Testis (tissue), 2 donors: ENCODE measurements at regions not wholly inside any gene's neighbourhood (a gene's known extent, or its start where the extent isn't known, plus 50 kb on each side); places are given as distances from the start of the nearest gene placed in this dataset.

Experiments
- CTCF ChIP-seq, 3 experiments: fragments of 450-650 bp in 2 of 3; fragments of 200-600 bp in 1 of 3; sonication (generic) in 1 of 3; IDR thresholded peaks; one replicate each; pipeline ENCODE4 v1.5.1; 2016 to 2019; ENCODE audit warnings: antibody characterized with exemption in 3 of 3, mild to moderate bottlenecking in 2 of 3, moderate library complexity in 1 of 3
- POLR2A ChIP-seq: fragments of 450-650 bp; IDR thresholded peaks from one replicate; pipeline ENCODE4 v1.6.1; 2017; ENCODE audit warnings: antibody characterized with exemption, mild to moderate bottlenecking, moderate library complexity

- TF ChIP-seq CTCF (IDR thresholded peaks at IDR 0.05) = no peak
- no peak for TF ChIP-seq POLR2A
Measured at GRCh38 chr6:84916704-84917103, 152.3 kb upstream of the TBX18 start.
